K562 (cell line): ENCODE measurements at regions not wholly inside any gene's neighbourhood (a gene's known extent, or its start where the extent isn't known, plus 50 kb on each side); places are given as distances from the start of the nearest gene placed in this dataset.

Source experiments
- CBFA2T2 ChIP-seq: fragments of 450-650 bp; conservative IDR thresholded peaks from 2 replicates; pipeline ENCODE4 v1.6.1; 2017; ENCODE audit warnings: mild to moderate bottlenecking
- CBFA2T3 ChIP-seq: fragments of 450-650 bp; IDR thresholded peaks from 2 replicates; pipeline ENCODE4 v1.6.1; 2017
- CEBPZ ChIP-seq: fragments of 150-350 bp; IDR thresholded peaks from 2 replicates; pipeline ENCODE4 v1.6.1; 2014; ENCODE audit warnings: low read depth, mild to moderate bottlenecking, low read length, borderline replicate concordance
- CXXC5 ChIP-seq: fragments of 250-450 bp; sonication (Bioruptor Pico); IDR thresholded peaks from 2 replicates; pipeline ENCODE4 v1.8.0; 2022; ENCODE audit warnings: inconsistent platforms, mild to moderate bottlenecking, moderate library complexity
- EZH2 ChIP-seq: IDR thresholded peaks from 2 replicates; pipeline ENCODE4 v1.6.1; 2012; ENCODE audit warnings: low read depth, mild to moderate bottlenecking, inconsistent platforms, low read length, borderline replicate concordance
- ID3 ChIP-seq, 2 experiments: fragments of 250-450 bp in 1 of 2; fragments of 450-650 bp in 1 of 2; sonication (Bioruptor Pico) in 1 of 2; IDR thresholded peaks; 2 replicates each; pipeline versions ENCODE4 v1.6.1 to v1.8.0; 2016 to 2021; ENCODE audit warnings: mild to moderate bottlenecking in 2 of 2, moderate library complexity in 2 of 2, missing compliant biosample characterization in 1 of 2, missing genetic modification characterization in 1 of 2
- RNF2 ChIP-seq: sonication (generic); IDR thresholded peaks from 2 replicates; pipeline ENCODE4 v1.6.1; 2016
- SNAPC5 ChIP-seq: fragments of 250-450 bp; sonication (Bioruptor Pico); IDR thresholded peaks from 2 replicates; pipeline ENCODE4 v1.8.0; 2021; ENCODE audit warnings: moderate library complexity, mild to moderate bottlenecking, inconsistent platforms
- TAF1 ChIP-seq: IDR thresholded peaks from 2 replicates; pipeline ENCODE4 v1.6.1; 2011; ENCODE audit warnings: mild to moderate bottlenecking, low read length, moderate library complexity; ENCODE audit not compliant: insufficient read depth, control insufficient read depth, severe bottlenecking; ENCODE audit errors: extremely low read depth

GRCh38 chr3:75171630-75172230 lies 492.4 kb upstream of the FRG2C start (continued):
- TF ChIP-seq CBFA2T2 (no peak), CBFA2T3 (no peak), RNF2 (no peak), ID3 (CRISPR knock-in tag; IDR thresholded peaks at IDR 0.05) (no peak), ID3 (tag; IDR thresholded peaks at IDR 0.05) (no peak), EZH2 (no peak), TAF1 (no peak), SNAPC5 (no peak), CEBPZ (no peak), CXXC5 (CRISPR knock-in tag) (no peak)
